Mammary epithelial cell (primary cell): ENCODE measurements at regions not wholly inside any gene's neighbourhood (a gene's known extent, or its start where the extent isn't known, plus 50 kb on each side); places are given as distances from the start of the nearest gene placed in this dataset.
"Not testable (repeated sequence)": the region's sequence is repeated elsewhere in the genome, so short reads cannot be mapped to it uniquely, and the experiment has no call there.

Experiments used
- EZH2 ChIP-seq: IDR thresholded peaks from 2 replicates; pipeline ENCODE4 v1.6.1; 2012; ENCODE audit warnings: low read length, inconsistent platforms, borderline replicate concordance
- TF ChIP-seq, protein P1 (sequence below), 2 donors: IDR thresholded peaks in 1 of 2; conservative IDR thresholded peaks in 1 of 2; 2 replicates each; pipeline ENCODE4 v1.5.1; 2011 to 2012; ENCODE audit warnings: inconsistent platforms in 2 of 2, low read length in 2 of 2, mild to moderate bottlenecking in 2 of 2, control low read depth in 1 of 2, low read depth in 1 of 2; ENCODE audit not compliant: insufficient read depth in 1 of 2; ENCODE audit errors: extremely low read depth in 1 of 2

DNA sequence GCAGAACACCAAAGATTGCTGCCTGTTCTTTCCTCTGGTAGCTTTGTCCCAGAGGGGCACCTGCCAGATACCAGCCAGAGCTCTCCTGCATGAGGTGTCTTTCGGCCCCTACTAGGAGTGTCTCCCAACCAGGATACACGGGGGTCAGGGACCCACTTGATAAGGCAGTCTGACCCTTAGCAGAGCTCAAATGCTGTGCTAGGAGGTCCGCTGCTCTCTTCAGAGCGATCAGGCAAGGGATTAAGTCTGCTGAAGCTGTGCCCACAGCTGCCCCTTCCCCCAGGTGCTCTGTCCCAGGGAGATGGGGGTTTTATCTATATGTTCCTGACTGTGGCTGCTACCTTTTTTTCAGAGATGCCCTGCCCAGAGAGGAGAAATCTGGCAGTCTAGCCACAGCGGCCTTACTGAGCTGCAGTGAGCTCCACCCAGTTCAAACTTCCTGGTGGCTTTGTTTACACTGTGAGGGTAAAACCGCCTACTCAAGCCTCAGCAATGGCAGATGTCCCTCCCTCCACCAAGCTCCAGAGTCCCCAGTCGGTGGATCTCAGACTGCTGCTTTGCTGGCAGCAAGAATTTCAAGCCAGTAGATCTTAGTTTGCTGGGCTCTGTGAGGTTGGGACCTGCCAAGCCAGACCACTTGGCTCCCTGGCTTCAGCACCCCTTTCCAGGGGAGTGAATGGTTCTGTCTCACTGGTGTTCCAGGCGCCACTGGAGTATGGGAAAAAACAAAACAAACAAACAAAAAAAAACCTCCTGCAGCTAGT lies 52.0 kb upstream of the TMTC2 start:
- TF ChIP-seq, protein P1, sequence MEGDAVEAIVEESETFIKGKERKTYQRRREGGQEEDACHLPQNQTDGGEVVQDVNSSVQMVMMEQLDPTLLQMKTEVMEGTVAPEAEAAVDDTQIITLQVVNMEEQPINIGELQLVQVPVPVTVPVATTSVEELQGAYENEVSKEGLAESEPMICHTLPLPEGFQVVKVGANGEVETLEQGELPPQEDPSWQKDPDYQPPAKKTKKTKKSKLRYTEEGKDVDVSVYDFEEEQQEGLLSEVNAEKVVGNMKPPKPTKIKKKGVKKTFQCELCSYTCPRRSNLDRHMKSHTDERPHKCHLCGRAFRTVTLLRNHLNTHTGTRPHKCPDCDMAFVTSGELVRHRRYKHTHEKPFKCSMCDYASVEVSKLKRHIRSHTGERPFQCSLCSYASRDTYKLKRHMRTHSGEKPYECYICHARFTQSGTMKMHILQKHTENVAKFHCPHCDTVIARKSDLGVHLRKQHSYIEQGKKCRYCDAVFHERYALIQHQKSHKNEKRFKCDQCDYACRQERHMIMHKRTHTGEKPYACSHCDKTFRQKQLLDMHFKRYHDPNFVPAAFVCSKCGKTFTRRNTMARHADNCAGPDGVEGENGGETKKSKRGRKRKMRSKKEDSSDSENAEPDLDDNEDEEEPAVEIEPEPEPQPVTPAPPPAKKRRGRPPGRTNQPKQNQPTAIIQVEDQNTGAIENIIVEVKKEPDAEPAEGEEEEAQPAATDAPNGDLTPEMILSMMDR (conservative IDR thresholded peaks at IDR 0.05 in 1 of 2, IDR thresholded peaks at IDR 0.05 in 1 of 2; ENCODE audit: extremely low read depth in 1 of 2, insufficient read depth in 1 of 2, low read depth in 1 of 2, low read length in 2 of 2): not testable (repeated sequence)
- TF ChIP-seq EZH2: not testable (repeated sequence)
